GM12878 (cell line): ENCODE measurements at regions not wholly inside any gene's neighbourhood (a gene's known extent, or its start where the extent isn't known, plus 50 kb on each side); places are given as distances from the start of the nearest gene placed in this dataset.

ENCODE experiments used
- BCL11A ChIP-seq: IDR thresholded peaks from 2 replicates; pipeline ENCODE4 v1.6.1; 2011; ENCODE audit warnings: low read depth, low read length
- BHLHE40 ChIP-seq, 2 experiments: fragments of 450-650 bp in 1 of 2; IDR thresholded peaks; 2 replicates each; pipeline ENCODE4 v1.6.1; 2011 to 2017; ENCODE audit warnings: low read depth in 2 of 2, borderline replicate concordance in 1 of 2, improper control_type of control experiment in 1 of 2, low read length in 1 of 2, mild to moderate bottlenecking in 1 of 2
- EED ChIP-seq: sonication (generic); IDR thresholded peaks from 2 replicates; pipeline ENCODE4 v1.6.1; 2016; ENCODE audit warnings: antibody characterized with exemption, low read depth
- EZH2 ChIP-seq: IDR thresholded peaks from 2 replicates; pipeline ENCODE4 v1.6.1; 2012; ENCODE audit warnings: low read depth, mild to moderate bottlenecking, control low read depth, inconsistent platforms, low read length, borderline replicate concordance; ENCODE audit not compliant: control insufficient read depth
- FOXM1 ChIP-seq: IDR thresholded peaks from 2 replicates; pipeline ENCODE4 v1.6.1; 2012; ENCODE audit warnings: low read depth, mild to moderate bottlenecking, inconsistent platforms, low read length, moderate library complexity
- TF ChIP-seq, protein P1 (sequence below): fragments of 450-650 bp; IDR thresholded peaks from 2 replicates; pipeline ENCODE4 v1.6.1; 2016; ENCODE audit warnings: mild to moderate bottlenecking
- TF ChIP-seq, protein P2 (sequence below), 3 experiments: IDR thresholded peaks in 2 of 3; conservative IDR thresholded peaks in 1 of 3; 2 replicates each; pipeline ENCODE4 v1.5.1; 2011; ENCODE audit warnings: low read depth in 3 of 3, low read length in 3 of 3, mild to moderate bottlenecking in 3 of 3, control low read depth in 2 of 3, moderate library complexity in 2 of 3, inconsistent platforms in 1 of 3, mixed read lengths in 1 of 3; ENCODE audit not compliant: control insufficient read depth in 2 of 3, insufficient read depth in 1 of 3; ENCODE audit errors: extremely low read depth in 1 of 3

DNA sequence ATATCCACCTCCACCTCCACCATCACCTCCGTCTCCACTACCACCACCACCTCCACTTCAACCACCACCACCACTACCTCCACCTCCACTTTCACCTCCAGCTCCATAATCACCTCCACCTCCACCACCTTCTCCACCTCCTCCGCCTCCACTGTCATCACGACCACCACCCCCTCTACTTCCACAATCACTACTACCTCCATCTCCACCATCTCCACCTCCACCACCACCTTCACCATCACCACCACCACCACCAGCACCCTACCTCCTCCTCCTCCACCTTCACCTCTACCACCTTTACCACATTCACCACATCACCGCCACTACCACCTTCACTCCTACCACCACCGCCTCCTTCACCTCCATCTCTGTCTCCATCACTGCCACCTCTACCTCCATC, 435.7 kb downstream of the MCTP2 start:
- no peak for TF ChIP-seq EED
- TF ChIP-seq, protein P1, sequence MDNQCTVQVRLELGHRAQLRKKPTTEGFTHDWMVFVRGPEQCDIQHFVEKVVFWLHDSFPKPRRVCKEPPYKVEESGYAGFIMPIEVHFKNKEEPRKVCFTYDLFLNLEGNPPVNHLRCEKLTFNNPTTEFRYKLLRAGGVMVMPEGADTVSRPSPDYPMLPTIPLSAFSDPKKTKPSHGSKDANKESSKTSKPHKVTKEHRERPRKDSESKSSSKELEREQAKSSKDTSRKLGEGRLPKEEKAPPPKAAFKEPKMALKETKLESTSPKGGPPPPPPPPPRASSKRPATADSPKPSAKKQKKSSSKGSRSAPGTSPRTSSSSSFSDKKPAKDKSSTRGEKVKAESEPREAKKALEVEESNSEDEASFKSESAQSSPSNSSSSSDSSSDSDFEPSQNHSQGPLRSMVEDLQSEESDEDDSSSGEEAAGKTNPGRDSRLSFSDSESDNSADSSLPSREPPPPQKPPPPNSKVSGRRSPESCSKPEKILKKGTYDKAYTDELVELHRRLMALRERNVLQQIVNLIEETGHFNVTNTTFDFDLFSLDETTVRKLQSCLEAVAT = no peak
- TF ChIP-seq, protein P2, sequence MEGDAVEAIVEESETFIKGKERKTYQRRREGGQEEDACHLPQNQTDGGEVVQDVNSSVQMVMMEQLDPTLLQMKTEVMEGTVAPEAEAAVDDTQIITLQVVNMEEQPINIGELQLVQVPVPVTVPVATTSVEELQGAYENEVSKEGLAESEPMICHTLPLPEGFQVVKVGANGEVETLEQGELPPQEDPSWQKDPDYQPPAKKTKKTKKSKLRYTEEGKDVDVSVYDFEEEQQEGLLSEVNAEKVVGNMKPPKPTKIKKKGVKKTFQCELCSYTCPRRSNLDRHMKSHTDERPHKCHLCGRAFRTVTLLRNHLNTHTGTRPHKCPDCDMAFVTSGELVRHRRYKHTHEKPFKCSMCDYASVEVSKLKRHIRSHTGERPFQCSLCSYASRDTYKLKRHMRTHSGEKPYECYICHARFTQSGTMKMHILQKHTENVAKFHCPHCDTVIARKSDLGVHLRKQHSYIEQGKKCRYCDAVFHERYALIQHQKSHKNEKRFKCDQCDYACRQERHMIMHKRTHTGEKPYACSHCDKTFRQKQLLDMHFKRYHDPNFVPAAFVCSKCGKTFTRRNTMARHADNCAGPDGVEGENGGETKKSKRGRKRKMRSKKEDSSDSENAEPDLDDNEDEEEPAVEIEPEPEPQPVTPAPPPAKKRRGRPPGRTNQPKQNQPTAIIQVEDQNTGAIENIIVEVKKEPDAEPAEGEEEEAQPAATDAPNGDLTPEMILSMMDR (IDR thresholded peaks at IDR 0.05 in 2 of 3, conservative IDR thresholded peaks at IDR 0.05 in 1 of 3; ENCODE audit: control insufficient read depth in 2 of 3, extremely low read depth in 1 of 3, insufficient read depth in 1 of 3, low read depth in 3 of 3, low read length in 3 of 3) = no peak
- TF ChIP-seq BCL11A = no peak
- no peak for TF ChIP-seq BHLHE40 (IDR thresholded peaks at IDR 0.05; ENCODE audit: borderline replicate concordance in 1 of 2, low read depth in 2 of 2, low read length in 1 of 2)
- TF ChIP-seq FOXM1 = no peak
- TF ChIP-seq EZH2 = no peak
